ENCODE measurements at regions not wholly inside any gene's neighbourhood (a gene's known extent, or its start where the extent isn't known, plus 50 kb on each side); places are given as distances from the start of the nearest gene placed in this dataset.

DNA sequence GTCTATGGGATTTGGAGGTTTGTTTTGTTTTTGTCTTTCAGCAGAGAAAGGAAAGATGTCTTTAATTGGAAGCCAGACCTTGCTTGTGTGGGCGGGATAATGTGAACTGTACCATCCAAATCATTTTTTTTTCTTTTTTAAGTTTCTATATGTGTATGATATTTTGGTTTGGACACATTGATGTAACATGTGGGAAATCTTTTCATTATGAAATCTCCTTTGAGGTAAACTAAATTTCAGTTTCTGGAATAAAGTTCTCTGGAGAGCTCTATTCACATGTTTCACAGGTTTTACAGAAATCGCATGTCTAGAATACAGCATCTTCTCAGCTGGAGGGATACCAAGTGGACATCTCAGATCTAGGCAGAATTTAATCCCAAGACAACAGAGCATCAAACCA is 451.5 kb upstream of the MDFIC2 start:
- Histone ChIP-seq H3K36me3 (ENCODE audit: low read depth) (no peaks in the 10 kb centered on the region), H3K27ac (ENCODE audit: poor library complexity, severe bottlenecking) (no peak overlapping the region), H3K4me1 (ENCODE audit: insufficient read depth, poor library complexity, severe bottlenecking) (no peaks in the 10 kb centered on the region), H3K9me3 (ENCODE audit: severe bottlenecking) (no peaks in the 10 kb centered on the region), H3K4me3 (ENCODE audit: severe bottlenecking) (no peak overlapping the region), H3K27me3 (ENCODE audit: insufficient read depth, poor library complexity, severe bottlenecking) (no peaks in the 10 kb centered on the region)
- DNase-seq (ENCODE audit: low spot score) (no peak), ATAC-seq (ENCODE audit: low read depth) (no peak)
- TF ChIP-seq, protein P1, sequence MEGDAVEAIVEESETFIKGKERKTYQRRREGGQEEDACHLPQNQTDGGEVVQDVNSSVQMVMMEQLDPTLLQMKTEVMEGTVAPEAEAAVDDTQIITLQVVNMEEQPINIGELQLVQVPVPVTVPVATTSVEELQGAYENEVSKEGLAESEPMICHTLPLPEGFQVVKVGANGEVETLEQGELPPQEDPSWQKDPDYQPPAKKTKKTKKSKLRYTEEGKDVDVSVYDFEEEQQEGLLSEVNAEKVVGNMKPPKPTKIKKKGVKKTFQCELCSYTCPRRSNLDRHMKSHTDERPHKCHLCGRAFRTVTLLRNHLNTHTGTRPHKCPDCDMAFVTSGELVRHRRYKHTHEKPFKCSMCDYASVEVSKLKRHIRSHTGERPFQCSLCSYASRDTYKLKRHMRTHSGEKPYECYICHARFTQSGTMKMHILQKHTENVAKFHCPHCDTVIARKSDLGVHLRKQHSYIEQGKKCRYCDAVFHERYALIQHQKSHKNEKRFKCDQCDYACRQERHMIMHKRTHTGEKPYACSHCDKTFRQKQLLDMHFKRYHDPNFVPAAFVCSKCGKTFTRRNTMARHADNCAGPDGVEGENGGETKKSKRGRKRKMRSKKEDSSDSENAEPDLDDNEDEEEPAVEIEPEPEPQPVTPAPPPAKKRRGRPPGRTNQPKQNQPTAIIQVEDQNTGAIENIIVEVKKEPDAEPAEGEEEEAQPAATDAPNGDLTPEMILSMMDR (IDR thresholded peaks at IDR 0.05; ENCODE audit: poor library complexity, severe bottlenecking), result no peak

DNA sequence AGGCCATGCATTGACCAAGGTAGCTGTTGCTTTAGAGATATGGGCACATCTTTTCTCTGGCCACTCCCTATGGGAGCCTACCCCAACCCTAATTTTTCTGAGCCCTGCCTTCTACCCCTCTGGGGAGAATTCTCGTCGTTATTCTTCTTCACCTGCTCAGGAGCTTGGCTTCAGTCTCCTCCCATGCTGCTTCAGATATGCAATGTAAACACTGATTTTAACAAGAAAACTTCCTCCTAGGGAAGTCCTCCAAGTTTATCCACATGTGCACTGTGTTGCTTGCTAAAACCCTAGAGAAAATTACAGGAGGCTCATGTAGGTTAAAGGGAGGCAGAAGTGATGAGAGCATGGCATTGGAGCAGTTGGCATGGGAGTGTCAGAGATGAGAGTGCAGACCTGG is 445.2 kb upstream of the MDFIC2 start:
- ATAC-seq (ENCODE audit: low read depth), result no peak
- DNase-seq (ENCODE audit: low spot score), result no peak
- no peak overlapping the region for H3K27ac ChIP-seq (ENCODE audit: poor library complexity, severe bottlenecking)
- H3K9me3 ChIP-seq (ENCODE audit: severe bottlenecking), result no peaks in the 10 kb centered on the region
- H3K27me3 ChIP-seq (ENCODE audit: insufficient read depth, poor library complexity, severe bottlenecking), result no peaks in the 10 kb centered on the region
- H3K36me3 ChIP-seq (ENCODE audit: low read depth), result no peaks in the 10 kb centered on the region
- no peak overlapping the region for H3K4me3 ChIP-seq (ENCODE audit: severe bottlenecking)
- no peaks in the 10 kb centered on the region for H3K4me1 ChIP-seq (ENCODE audit: insufficient read depth, poor library complexity, severe bottlenecking)
- TF ChIP-seq, protein P1 (IDR thresholded peaks at IDR 0.05; ENCODE audit: poor library complexity, severe bottlenecking), result no peak

DNA sequence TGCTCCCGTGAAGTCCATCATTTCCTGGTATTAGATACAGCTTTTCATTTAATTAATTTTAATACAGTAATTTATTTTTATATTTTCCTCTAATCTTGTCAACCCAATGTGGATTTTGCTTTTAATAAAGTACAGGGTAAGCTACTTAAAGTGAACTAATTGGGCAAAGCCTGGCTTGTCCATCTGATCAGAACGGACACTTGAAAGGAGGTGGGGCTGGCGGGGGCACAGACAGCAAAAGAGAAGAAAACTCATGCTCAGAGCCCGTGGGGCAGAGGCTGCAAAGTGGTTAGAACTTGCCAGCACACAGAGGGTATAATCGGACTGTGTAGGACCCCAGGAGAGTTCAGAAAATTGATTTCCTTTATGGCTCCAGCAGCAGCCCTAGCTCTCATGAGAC is 443.1 kb upstream of the MDFIC2 start:
- no peaks in the 10 kb centered on the region for H3K9me3 ChIP-seq (ENCODE audit: severe bottlenecking)
- H3K36me3 ChIP-seq (ENCODE audit: low read depth), result no peaks in the 10 kb centered on the region
- H3K27ac ChIP-seq (ENCODE audit: poor library complexity, severe bottlenecking), result no peak overlapping the region
- ATAC-seq (ENCODE audit: low read depth), result no peak
- no peaks in the 10 kb centered on the region for H3K27me3 ChIP-seq (ENCODE audit: insufficient read depth, poor library complexity, severe bottlenecking)
- DNase-seq (ENCODE audit: low spot score), result no peak
- TF ChIP-seq, protein P1 (IDR thresholded peaks at IDR 0.05; ENCODE audit: poor library complexity, severe bottlenecking), result no peak
- no peaks in the 10 kb centered on the region for H3K4me1 ChIP-seq (ENCODE audit: insufficient read depth, poor library complexity, severe bottlenecking)
- no peak overlapping the region for H3K4me3 ChIP-seq (ENCODE audit: severe bottlenecking)

DNA sequence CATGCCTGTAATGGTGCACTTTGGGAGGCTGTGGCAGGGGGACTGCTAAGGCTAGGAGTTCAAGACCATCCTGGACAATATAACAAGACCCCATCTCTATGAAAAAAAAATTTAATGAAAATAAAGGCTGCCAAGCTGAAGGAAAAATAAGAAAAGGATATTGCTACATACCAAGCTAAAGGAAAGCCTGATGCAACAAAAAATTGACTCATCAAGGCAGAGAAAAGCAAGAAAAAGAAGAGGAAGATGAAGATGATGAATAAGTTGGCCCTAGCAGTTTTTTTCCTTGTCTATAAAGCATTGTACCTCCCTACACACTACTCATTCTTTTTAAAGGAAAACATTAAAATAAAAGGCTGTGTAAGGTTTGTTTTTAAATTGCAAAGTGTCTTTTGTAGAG is 441.9 kb upstream of the MDFIC2 start:
- TF ChIP-seq, protein P1 (IDR thresholded peaks at IDR 0.05; ENCODE audit: poor library complexity, severe bottlenecking), result no peak
- H3K4me1 ChIP-seq (ENCODE audit: insufficient read depth, poor library complexity, severe bottlenecking), result no peaks in the 10 kb centered on the region
- no peak for DNase-seq (ENCODE audit: low spot score)

DNA sequence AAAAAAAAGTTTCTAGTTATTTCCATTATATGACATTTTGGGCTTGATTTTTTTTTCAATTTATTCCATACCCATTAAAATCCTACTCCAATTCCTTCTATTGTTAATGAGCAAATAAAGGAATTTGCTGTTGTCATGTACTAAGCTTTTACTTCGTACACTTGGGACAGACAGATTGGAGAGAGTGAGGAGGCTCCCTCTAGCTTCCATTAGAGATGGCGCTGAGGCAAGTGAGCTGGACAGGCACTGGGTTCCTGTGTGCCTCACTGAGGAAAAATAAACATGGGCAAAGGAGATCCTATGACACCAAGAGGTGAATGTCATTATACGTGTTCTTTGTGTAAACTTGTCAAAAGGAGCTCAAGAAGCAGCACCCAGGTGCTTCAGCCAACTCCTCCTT is 441.1 kb upstream of the MDFIC2 start:
- Histone ChIP-seq H3K4me3 (ENCODE audit: severe bottlenecking) (no peak overlapping the region), H3K4me1 (ENCODE audit: insufficient read depth, poor library complexity, severe bottlenecking) (no peaks in the 10 kb centered on the region), H3K27ac (ENCODE audit: poor library complexity, severe bottlenecking) (no peak overlapping the region), H3K27me3 (ENCODE audit: insufficient read depth, poor library complexity, severe bottlenecking) (no peaks in the 10 kb centered on the region), H3K9me3 (ENCODE audit: severe bottlenecking) (no peaks in the 10 kb centered on the region), H3K36me3 (ENCODE audit: low read depth) (no peaks in the 10 kb centered on the region)
- DNase-seq (ENCODE audit: low spot score) (no peak), ATAC-seq (ENCODE audit: low read depth) (no peak)
- TF ChIP-seq, protein P1 (IDR thresholded peaks at IDR 0.05; ENCODE audit: poor library complexity, severe bottlenecking), result no peak

More for the DNA sequence above, 441.9 kb upstream of the MDFIC2 start:
- no peaks in the 10 kb centered on the region for H3K27me3 ChIP-seq (ENCODE audit: insufficient read depth, poor library complexity, severe bottlenecking)
- no peak for ATAC-seq (ENCODE audit: low read depth)
- H3K36me3 ChIP-seq (ENCODE audit: low read depth), result no peaks in the 10 kb centered on the region
- H3K27ac ChIP-seq (ENCODE audit: poor library complexity, severe bottlenecking), result no peak overlapping the region
- H3K4me3 ChIP-seq (ENCODE audit: severe bottlenecking), result no peak overlapping the region
- no peaks in the 10 kb centered on the region for H3K9me3 ChIP-seq (ENCODE audit: severe bottlenecking)

All from RWPE2 (cell line).